K562 (cell line): ENCODE measurements at regions not wholly inside any gene's neighbourhood (a gene's known extent, or its start where the extent isn't known, plus 50 kb on each side); places are given as distances from the start of the nearest gene placed in this dataset.

ENCODE experiments used
- CEBPB ChIP-seq: fragments of 450-650 bp; IDR thresholded peaks from 2 replicates; pipeline ENCODE4 v1.6.1; 2016; ENCODE audit warnings: missing genetic modification characterization, missing compliant biosample characterization
- E2F5 ChIP-seq: sonication (generic); formaldehyde crosslinking; IDR thresholded peaks from 2 replicates; pipeline ENCODE4 v1.8.0; 2022; ENCODE audit warnings: mild to moderate bottlenecking, missing genetic modification reagents
- MXI1 ChIP-seq: IDR thresholded peaks from 2 replicates; pipeline ENCODE4 v1.6.1; 2011; ENCODE audit warnings: low read depth, mild to moderate bottlenecking, improper control_type of control experiment, low read length
- MYNN ChIP-seq, 2 experiments: sonication (generic); formaldehyde crosslinking in 1 of 2; IDR thresholded peaks; 2 replicates each; pipeline versions ENCODE4 v1.5.0 to v1.6.1; 2016 to 2020; ENCODE audit warnings: antibody characterized with exemption in 1 of 2, missing genetic modification reagents in 1 of 2
- POLR2A ChIP-seq: fragments of 450-650 bp; conservative IDR thresholded peaks from 2 replicates; pipeline ENCODE4 v1.6.1; 2016
- SP2 ChIP-seq: IDR thresholded peaks from 2 replicates; pipeline ENCODE4 v1.6.1; 2011; ENCODE audit warnings: mild to moderate bottlenecking, low read depth, low read length, moderate library complexity; ENCODE audit not compliant: poor library complexity, severe bottlenecking; ENCODE audit errors: extremely low read depth

GRCh38 chr3:177606891-177607290, 409.6 kb upstream of the TBL1XR1 start:
- TF ChIP-seq MXI1 (no peak), POLR2A (no peak), CEBPB (no peak), SP2 (no peak), E2F5 (no peak), MYNN (IDR thresholded peaks at IDR 0.05) (no peak), MYNN (CRISPR knock-in tag; IDR thresholded peaks at IDR 0.05) (no peak)
